Sigmoid colon (tissue), 6 donors: ENCODE measurements at regions not wholly inside any gene's neighbourhood (a gene's known extent, or its start where the extent isn't known, plus 50 kb on each side); places are given as distances from the start of the nearest gene placed in this dataset.

ENCODE experiments used
- DNase-seq: peaks from one replicate; pipeline ENCODE4 v3.0.0-alpha.2; 2019
- H3K27ac ChIP-seq, 4 donors: fragments of 200-600 bp; sonication (generic); one replicate each; pipeline ENCODE4 v1.5.1; 2016 to 2019; ENCODE audit warnings: mild to moderate bottlenecking in 1 of 4
- H3K27me3 ChIP-seq, 3 donors: fragments of 200-600 bp; sonication (generic); one replicate each; pipeline ENCODE4 v1.5.1; 2019; ENCODE audit warnings: mild to moderate bottlenecking in 1 of 3
- H3K36me3 ChIP-seq, 4 donors: fragments of 200-600 bp; sonication (generic); one replicate each; pipeline ENCODE4 v1.5.1; 2016 to 2019
- H3K4me1 ChIP-seq, 4 donors: fragments of 200-600 bp; sonication (generic); one replicate each; pipeline ENCODE4 v1.5.1; 2017 to 2019
- H3K4me3 ChIP-seq, 4 donors: fragments of 200-600 bp; sonication (generic); one replicate each; pipeline ENCODE4 v1.5.1; 2017 to 2019; ENCODE audit warnings: mild to moderate bottlenecking in 2 of 4, moderate library complexity in 1 of 4
- H3K9me3 ChIP-seq, 4 donors: fragments of 200-600 bp in 3 of 4; sonication (generic) in 3 of 4; one replicate each; pipeline versions ENCODE4 v1.5.1 to v1.6.1; 2013 to 2019
- CTCF ChIP-seq, 4 experiments: fragments of 450-650 bp in 3 of 4; fragments of 200-600 bp in 1 of 4; IDR thresholded peaks; one replicate each; pipeline ENCODE4 v1.5.1; 2016 to 2019; ENCODE audit warnings: antibody characterized with exemption in 4 of 4, mild to moderate bottlenecking in 3 of 4, moderate library complexity in 2 of 4
- EP300 ChIP-seq, 4 donors: sonication (generic); formaldehyde crosslinking; IDR thresholded peaks; one replicate each; pipeline ENCODE4 v1.6.1; 2017; ENCODE audit warnings: antibody characterized with exemption in 4 of 4
- POLR2A ChIP-seq, 2 donors: fragments of 450-650 bp; IDR thresholded peaks; one replicate each; pipeline ENCODE4 v1.6.1; 2016; ENCODE audit warnings: antibody characterized with exemption in 2 of 2, mild to moderate bottlenecking in 2 of 2, moderate library complexity in 2 of 2
- POLR2AphosphoS5 ChIP-seq, 4 donors: sonication (generic); formaldehyde crosslinking; IDR thresholded peaks; one replicate each; pipeline ENCODE4 v1.6.1; 2017; ENCODE audit warnings: antibody characterized with exemption in 4 of 4
- WGBS, 2 donors: extraction: QIAGEN DNeasy Blood & Tissue Kit; methylation state at CpG; one replicate each; pipeline ENCODE4 v1.1.7; 2013; 5-methylcytosine and 5-hydroxymethylcytosine counted together
- intact Hi-C: fragments of 100-400 bp; cut with DNase I; formaldehyde crosslinking; loops from one replicate; pipeline ENCODE4 v1.15.1; 2023
- donor health status: healthy with polysubstance abuse.
- donor health status: healthy.

- Histone ChIP-seq H3K4me3 (no peak overlapping the region), H3K27ac (no peak overlapping the region), H3K36me3 (no peaks in the 10 kb centered on the region), H3K4me1 (no peaks in the 10 kb centered on the region), H3K9me3 (no peaks in the 10 kb centered on the region), H3K27me3 (no peaks in the 10 kb centered on the region)
- intact Hi-C loops, result no loop called here
- 78 to 85% methylated on average over 7 of the region's 7 CpGs for WGBS, 2 donors
- TF ChIP-seq POLR2AphosphoS5 (IDR thresholded peaks at IDR 0.05) (no peak), CTCF (IDR thresholded peaks at IDR 0.05) (no peak), EP300 (IDR thresholded peaks at IDR 0.05) (no peak), POLR2A (IDR thresholded peaks at IDR 0.05) (no peak)
- no peak for DNase-seq
Measured at GRCh38 chr2:47657886-47658489, 87.2 kb upstream of the KCNK12 start.

GRCh38 chr2:47656715-47657600 lies 86.2 kb upstream of the KCNK12 start:
- no peak for DNase-seq
- no peak for TF ChIP-seq POLR2A (IDR thresholded peaks at IDR 0.05)
- TF ChIP-seq CTCF (IDR thresholded peaks at IDR 0.05), result no peak
- TF ChIP-seq POLR2AphosphoS5 (IDR thresholded peaks at IDR 0.05), result no peak
- no peak for TF ChIP-seq EP300 (IDR thresholded peaks at IDR 0.05)
- H3K27ac ChIP-seq, result no peak overlapping the region
- WGBS, 2 donors, result 91% methylated on average over 8 of the region's 8 CpGs
- no peaks in the 10 kb centered on the region for H3K27me3 ChIP-seq
- no peaks in the 10 kb centered on the region for H3K4me1 ChIP-seq
- no peaks in the 10 kb centered on the region for H3K36me3 ChIP-seq
- H3K4me3 ChIP-seq, result no peak overlapping the region
- H3K9me3 ChIP-seq, result no peaks in the 10 kb centered on the region
- intact Hi-C loops, result no loop called here

GRCh38 chr2:47655563-47655880 lies 84.7 kb upstream of the KCNK12 start:
- TF ChIP-seq CTCF (IDR thresholded peaks at IDR 0.05) (no peak), EP300 (IDR thresholded peaks at IDR 0.05) (no peak), POLR2AphosphoS5 (IDR thresholded peaks at IDR 0.05) (no peak), POLR2A (IDR thresholded peaks at IDR 0.05) (no peak)
- Histone ChIP-seq H3K27ac (no peak overlapping the region), H3K27me3 (no peaks in the 10 kb centered on the region), H3K4me3 (no peak overlapping the region), H3K36me3 (no peaks in the 10 kb centered on the region), H3K4me1 (no peaks in the 10 kb centered on the region), H3K9me3 (no peaks in the 10 kb centered on the region)
- DNase-seq, result no peak
- WGBS, 2 donors, result 84 to 92% methylated on average over 2 of the region's 2 CpGs
- intact Hi-C loops, result no loop called here

- H3K27ac ChIP-seq, result no peak overlapping the region
- H3K9me3 ChIP-seq, result no peaks in the 10 kb centered on the region
- no peak for DNase-seq
- 59 to 63% methylated on average over 15 of the region's 15 CpGs for WGBS, 2 donors
- H3K27me3 ChIP-seq, result no peaks in the 10 kb centered on the region
- H3K4me3 ChIP-seq, result no peak overlapping the region
- no peaks in the 10 kb centered on the region for H3K4me1 ChIP-seq
- H3K36me3 ChIP-seq, result no peaks in the 10 kb centered on the region
- intact Hi-C loops, result no loop called here
- TF ChIP-seq POLR2A (IDR thresholded peaks at IDR 0.05) (no peak), POLR2AphosphoS5 (IDR thresholded peaks at IDR 0.05) (no peak), EP300 (IDR thresholded peaks at IDR 0.05) (no peak), CTCF (IDR thresholded peaks at IDR 0.05) (no peak)
Measured at GRCh38 chr2:47654790-47655562, 84.2 kb upstream of the KCNK12 start.
